Thymus (tissue), 11 donors: ENCODE measurements at regions not wholly inside any gene's neighbourhood (a gene's known extent, or its start where the extent isn't known, plus 50 kb on each side); places are given as distances from the start of the nearest gene placed in this dataset.
A peak's percentile ranks its signal among the peaks of the same experiment; 100 is the strongest.

Experiments
- DNase-seq, 9 donors: peaks; one replicate each; pipeline ENCODE4 v3.0.0-alpha.2; 2013; ENCODE audit warnings: low spot score in 9 of 9, low read depth in 6 of 9, missing footprints in 1 of 9
- H3K27ac ChIP-seq, 2 donors: one replicate each; pipeline ENCODE4 v1.5.1; 2013; ENCODE audit warnings: control low read depth in 1 of 2, low read depth in 1 of 2, low read length in 1 of 2, mild to moderate bottlenecking in 1 of 2, moderate library complexity in 1 of 2
- H3K27me3 ChIP-seq, 2 donors: one replicate each; pipeline ENCODE4 v1.5.1; 2013; ENCODE audit warnings: low read length in 1 of 2; ENCODE audit not compliant: control insufficient read depth in 2 of 2, insufficient read depth in 1 of 2
- H3K36me3 ChIP-seq, 2 donors: one replicate each; pipeline ENCODE4 v1.5.1; 2013; ENCODE audit warnings: low read length in 1 of 2, mild to moderate bottlenecking in 1 of 2, moderate library complexity in 1 of 2; ENCODE audit not compliant: control insufficient read depth in 2 of 2, insufficient read depth in 2 of 2
- H3K4me1 ChIP-seq, 2 donors: one replicate each; pipeline ENCODE4 v1.5.1; 2013; ENCODE audit warnings: low read length in 2 of 2; ENCODE audit not compliant: control insufficient read depth in 2 of 2, insufficient read depth in 2 of 2
- H3K4me3 ChIP-seq, 2 donors: one replicate each; pipeline ENCODE4 v1.5.1; 2013; ENCODE audit warnings: low read length in 2 of 2, control low read depth in 1 of 2, mild to moderate bottlenecking in 1 of 2
- H3K9me3 ChIP-seq, 2 donors: one replicate each; pipeline ENCODE4 v1.5.1; 2013; ENCODE audit warnings: low read length in 1 of 2, mild to moderate bottlenecking in 1 of 2; ENCODE audit not compliant: control insufficient read depth in 2 of 2, insufficient read depth in 1 of 2
- WGBS: extraction: QIAGEN DNeasy Blood & Tissue Kit; methylation state at CpG from one replicate; pipeline ENCODE4 v1.1.7; 2013; 5-methylcytosine and 5-hydroxymethylcytosine counted together
- donor health status: healthy.

DNA sequence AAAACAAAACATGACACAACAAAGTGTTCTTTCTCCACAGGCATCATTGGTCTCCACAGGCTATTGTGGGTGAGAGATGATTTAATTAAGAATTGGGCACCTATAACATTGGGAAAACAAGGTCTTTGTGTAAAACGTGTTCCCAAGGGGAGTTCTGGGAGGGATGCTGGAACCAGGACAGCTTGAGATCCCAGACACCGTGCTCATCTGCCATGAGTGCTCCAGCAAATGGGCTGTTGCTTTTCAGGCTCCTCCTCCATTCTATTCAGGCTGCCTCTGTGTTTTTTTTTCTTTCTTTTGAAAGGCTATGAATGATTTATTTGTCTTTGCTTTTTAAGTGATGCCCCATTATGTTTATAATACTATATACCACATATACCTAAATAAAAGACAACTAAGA lies 122.4 kb downstream of the DACT1 start:
- Histone ChIP-seq H3K27me3 (no peaks in the 10 kb centered on the region), H3K9me3 (no peaks in the 10 kb centered on the region), H3K27ac (peak overlapping the region in 1 of 2 donors; percentile 14), H3K4me3 (no peak overlapping the region), H3K36me3 (no peaks in the 10 kb centered on the region), H3K4me1 (no peaks in the 10 kb centered on the region)
- no peak for DNase-seq
- WGBS = 92% methylated on average over 2 of the region's 2 CpGs

DNA sequence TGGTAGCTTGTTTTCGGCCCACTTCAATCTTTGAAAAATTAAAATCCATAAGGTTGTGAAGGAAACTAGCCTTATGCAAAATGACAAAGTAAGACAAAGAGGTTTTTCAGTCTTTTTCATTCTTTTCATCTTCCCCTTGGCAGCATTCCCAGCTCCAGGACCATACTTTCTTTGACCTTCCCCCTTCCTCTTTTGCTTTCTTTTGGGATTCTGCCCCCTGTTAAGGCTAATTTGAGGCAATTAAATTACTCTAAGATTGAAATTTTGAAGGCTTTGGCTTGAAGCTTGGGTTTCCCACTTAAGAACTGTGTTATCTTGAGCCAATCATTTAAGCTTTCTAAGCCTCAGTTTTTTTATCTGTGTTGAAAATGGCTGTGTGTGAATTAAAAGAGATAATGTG lies 124.9 kb downstream of the DACT1 start:
- H3K4me1 ChIP-seq = peaks cover 0 to 2% of the 10 kb centered on the region in 2 donors
- H3K27me3 ChIP-seq = no peaks in the 10 kb centered on the region
- 94% methylated on average over 1 of the region's 1 CpG for WGBS
- no peak overlapping the region for H3K4me3 ChIP-seq
- no peak overlapping the region for H3K27ac ChIP-seq
- no peak for DNase-seq
- no peaks in the 10 kb centered on the region for H3K36me3 ChIP-seq
- H3K9me3 ChIP-seq = no peaks in the 10 kb centered on the region

DNA sequence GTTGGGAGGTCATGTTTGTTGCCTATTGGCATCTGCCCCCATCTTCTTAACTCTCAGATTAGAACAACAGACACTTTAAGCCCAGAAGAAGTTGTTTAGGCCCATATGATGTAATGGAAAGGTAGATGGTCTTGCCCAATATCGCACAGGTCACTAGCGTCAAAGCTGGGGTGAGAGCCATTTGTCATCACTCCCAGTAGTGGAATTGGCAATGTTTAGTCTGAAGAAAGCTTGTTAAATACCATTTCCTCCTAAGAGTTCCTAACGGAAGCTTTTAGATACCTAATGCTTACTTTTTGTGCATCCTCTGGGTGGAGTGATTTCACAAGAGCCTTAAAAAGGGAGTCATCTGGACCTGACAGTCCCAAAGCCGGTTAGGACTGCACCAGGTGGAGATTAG lies 125.4 kb downstream of the DACT1 start:
- WGBS = 98% methylated on average over 4 of the region's 4 CpGs
- Histone ChIP-seq H3K4me1 (peaks cover 0 to 2% of the 10 kb centered on the region in 2 donors), H3K27ac (no peak overlapping the region), H3K9me3 (no peaks in the 10 kb centered on the region), H3K27me3 (no peaks in the 10 kb centered on the region), H3K4me3 (no peak overlapping the region), H3K36me3 (no peaks in the 10 kb centered on the region)
- DNase-seq = no peak

- peaks cover 0 to 2% of the 10 kb centered on the region in 2 donors for H3K4me1 ChIP-seq
- no peak overlapping the region for H3K4me3 ChIP-seq
- no peaks in the 10 kb centered on the region for H3K9me3 ChIP-seq
- WGBS = 90% methylated on average over 12 of the region's 12 CpGs
- no peaks in the 10 kb centered on the region for H3K36me3 ChIP-seq
- H3K27ac ChIP-seq = peak overlapping the region in 1 of 2 donors; percentile 1
- no peak for DNase-seq
- H3K27me3 ChIP-seq = no peaks in the 10 kb centered on the region
These were observed 127.7 kb downstream of the DACT1 start for GRCh38 chr14:58765418-58765831.

GRCh38 chr14:58765843-58766242 lies 128.1 kb downstream of the DACT1 start:
- no peak overlapping the region for H3K4me3 ChIP-seq
- H3K4me1 ChIP-seq = peaks cover 0 to 2% of the 10 kb centered on the region in 2 donors
- H3K36me3 ChIP-seq = no peaks in the 10 kb centered on the region
- peak overlapping the region in 1 of 2 donors; percentile 1 for H3K27ac ChIP-seq
- H3K9me3 ChIP-seq = no peaks in the 10 kb centered on the region
- no peak for DNase-seq
- H3K27me3 ChIP-seq = no peaks in the 10 kb centered on the region
- WGBS = 96% methylated on average over 6 of the region's 6 CpGs

DNA sequence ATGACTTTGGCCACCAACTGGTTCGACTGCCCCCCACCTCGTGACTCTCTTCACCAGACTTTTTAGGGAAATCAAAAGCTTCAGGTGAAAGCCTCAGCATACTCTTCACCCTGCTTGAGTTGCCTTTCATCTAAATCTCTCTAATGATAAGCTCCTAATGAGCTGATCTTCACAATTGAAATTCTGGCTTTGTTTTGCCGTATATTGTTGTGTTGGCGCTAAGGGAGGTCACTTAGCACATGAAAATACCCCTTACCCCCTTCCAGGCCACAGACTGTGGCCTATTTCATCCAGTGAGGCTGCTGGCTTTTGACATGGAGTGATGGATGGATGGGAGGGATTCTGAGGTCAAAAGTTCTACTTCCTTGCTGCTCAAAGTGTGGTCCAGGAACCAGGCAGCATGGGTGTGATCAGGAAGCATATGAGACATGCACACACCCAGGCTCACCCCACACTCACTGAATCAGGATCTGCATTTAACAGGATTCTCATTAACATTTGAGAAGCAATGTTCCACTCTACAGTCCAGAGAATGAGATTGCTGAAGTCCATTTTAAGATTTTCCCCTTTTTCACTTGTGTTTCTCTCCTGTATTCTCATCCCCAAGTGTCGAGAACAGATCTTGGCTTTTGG lies 131.4 kb downstream of the DACT1 start:
- no peaks in the 10 kb centered on the region for H3K9me3 ChIP-seq
- H3K27me3 ChIP-seq = no peaks in the 10 kb centered on the region
- peaks cover 0 to 2% of the 10 kb centered on the region in 2 donors for H3K4me1 ChIP-seq
- no peak overlapping the region for H3K27ac ChIP-seq
- WGBS = 97% methylated on average over 5 of the region's 5 CpGs
- no peak for DNase-seq
- no peaks in the 10 kb centered on the region for H3K36me3 ChIP-seq
- no peak overlapping the region for H3K4me3 ChIP-seq

GRCh38 chr14:58769771-58770170 lies 132.0 kb downstream of the DACT1 start:
- DNase-seq = no peak
- no peaks in the 10 kb centered on the region for H3K27me3 ChIP-seq
- no peaks in the 10 kb centered on the region for H3K9me3 ChIP-seq
- no peaks in the 10 kb centered on the region for H3K36me3 ChIP-seq
- WGBS = 91% methylated on average over 2 of the region's 2 CpGs
- no peak overlapping the region for H3K27ac ChIP-seq
- peaks cover 0 to 2% of the 10 kb centered on the region in 2 donors for H3K4me1 ChIP-seq
- no peak overlapping the region for H3K4me3 ChIP-seq

DNA sequence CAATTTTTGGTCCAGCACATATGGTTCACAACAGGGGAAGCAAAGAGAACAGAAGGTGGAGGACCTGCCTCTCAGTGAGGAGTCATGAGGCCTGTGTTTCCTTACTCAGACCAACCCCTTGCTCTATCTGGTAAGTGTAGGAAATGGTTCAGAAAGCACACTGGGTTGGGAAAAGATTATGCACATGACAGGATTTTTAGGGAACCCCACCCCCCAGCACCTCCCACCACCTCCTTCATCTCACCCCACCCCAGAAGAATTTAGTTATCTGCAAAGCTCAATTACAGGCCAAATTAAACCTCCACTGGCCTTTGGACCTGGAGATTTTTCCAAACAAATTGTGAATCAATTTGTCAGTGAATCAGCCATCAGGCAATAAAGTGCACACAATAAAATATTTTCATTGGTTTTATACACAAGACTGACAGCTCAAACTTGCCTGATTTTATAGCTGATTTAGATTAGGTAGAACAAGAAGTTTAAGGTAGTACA lies 132.8 kb downstream of the DACT1 start:
- Histone ChIP-seq H3K4me3 (no peak overlapping the region), H3K27me3 (no peaks in the 10 kb centered on the region), H3K4me1 (peaks cover 0 to 2% of the 10 kb centered on the region in 2 donors), H3K36me3 (no peaks in the 10 kb centered on the region), H3K9me3 (no peaks in the 10 kb centered on the region), H3K27ac (no peak overlapping the region)
- no peak for DNase-seq

DNA sequence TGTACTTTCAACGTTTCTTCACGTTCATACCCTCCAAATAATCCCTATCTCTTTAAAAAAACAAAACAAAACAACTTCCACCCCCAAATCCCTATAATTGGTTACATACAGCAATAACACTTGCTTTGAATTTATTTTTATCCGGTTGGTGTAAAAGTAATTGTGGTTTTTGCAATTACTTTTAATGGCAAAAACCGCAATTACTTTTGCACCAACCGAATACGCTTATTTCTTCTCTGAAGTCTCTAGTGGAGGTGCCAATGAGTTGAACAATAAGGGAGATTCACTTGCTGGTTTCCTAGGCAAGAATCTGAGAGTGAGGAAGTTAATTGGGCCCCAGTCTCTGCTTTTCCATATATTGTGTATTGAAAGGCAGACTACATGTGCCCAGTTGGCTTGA lies 133.3 kb downstream of the DACT1 start:
- no peaks in the 10 kb centered on the region for H3K9me3 ChIP-seq
- no peak overlapping the region for H3K4me3 ChIP-seq
- H3K27ac ChIP-seq = no peak overlapping the region
- DNase-seq = no peak
- 96% methylated on average over 6 of the region's 6 CpGs for WGBS
- peaks cover 0 to under 1% of the 10 kb centered on the region in 2 donors for H3K4me1 ChIP-seq
- no peaks in the 10 kb centered on the region for H3K36me3 ChIP-seq
- no peaks in the 10 kb centered on the region for H3K27me3 ChIP-seq
